ENCODE measurements at regions not wholly inside any gene's neighbourhood (a gene's known extent, or its start where the extent isn't known, plus 50 kb on each side); places are given as distances from the start of the nearest gene placed in this dataset.

- no peaks in the 10 kb centered on the region for H3K4me1 ChIP-seq (ENCODE audit: insufficient read depth)
- WGBS, 3 donors = 38 to 57% (median 54%) methylated on average over 9 of the region's 9 CpGs
- no peak for DNase-seq
- intact Hi-C loops (cut with DNase I) = no loop called here
- H3K36me3 ChIP-seq = no peaks in the 10 kb centered on the region
- H3K27ac ChIP-seq = no peak overlapping the region
- no peaks in the 10 kb centered on the region for H3K27me3 ChIP-seq
- H3K4me3 ChIP-seq = no peak overlapping the region
- TF ChIP-seq POLR2A (IDR thresholded peaks at IDR 0.05) = no peak
- TF ChIP-seq CTCF (IDR thresholded peaks at IDR 0.05) = no peak
- no peak for TF ChIP-seq EP300 (IDR thresholded peaks at IDR 0.05)
- no peaks in the 10 kb centered on the region for H3K9me3 ChIP-seq
Measured at GRCh38 chr14:76575108-76575507, 186.2 kb upstream of the VASH1 start.

GRCh38 chr14:76576047-76576741, 185.1 kb upstream of the VASH1 start:
- H3K9me3 ChIP-seq = no peaks in the 10 kb centered on the region
- TF ChIP-seq CTCF (IDR thresholded peaks at IDR 0.05) = no peak
- no peak overlapping the region for H3K4me3 ChIP-seq
- intact Hi-C loops (cut with DNase I) = no loop called here
- 39 to 49% (median 41%) methylated on average over 8 of the region's 8 CpGs for WGBS, 3 donors
- H3K36me3 ChIP-seq = no peaks in the 10 kb centered on the region
- no peaks in the 10 kb centered on the region for H3K27me3 ChIP-seq
- DNase-seq = no peak
- H3K4me1 ChIP-seq (ENCODE audit: insufficient read depth) = no peaks in the 10 kb centered on the region
- no peak overlapping the region for H3K27ac ChIP-seq

- DNase-seq = no peak
- TF ChIP-seq EP300 (IDR thresholded peaks at IDR 0.05) (no peak), CTCF (IDR thresholded peaks at IDR 0.05) (no peak), POLR2A (IDR thresholded peaks at IDR 0.05) (no peak)
- Histone ChIP-seq H3K4me3 (no peak overlapping the region), H3K9me3 (no peaks in the 10 kb centered on the region), H3K36me3 (no peaks in the 10 kb centered on the region), H3K27ac (no peak overlapping the region), H3K27me3 (no peaks in the 10 kb centered on the region), H3K4me1 (ENCODE audit: insufficient read depth) (no peaks in the 10 kb centered on the region)
- WGBS, 3 donors = 89 to 98% (median 94%) methylated on average over 2 of the region's 2 CpGs
- intact Hi-C loops (cut with DNase I) = no loop called here
Measured at GRCh38 chr14:76577090-76577489, 184.2 kb upstream of the VASH1 start.

- intact Hi-C loops (cut with DNase I) = no loop called here
- 87 to 93% (median 93%) methylated on average over 3 of the region's 3 CpGs for WGBS, 3 donors
Measured at GRCh38 chr14:76577837-76578236, 183.4 kb upstream of the VASH1 start.

More at GRCh38 chr14:76577837-76578236, 183.4 kb upstream of the VASH1 start:
- Histone ChIP-seq H3K27ac (no peak overlapping the region), H3K4me3 (no peak overlapping the region), H3K9me3 (no peaks in the 10 kb centered on the region), H3K27me3 (no peaks in the 10 kb centered on the region), H3K36me3 (no peaks in the 10 kb centered on the region), H3K4me1 (ENCODE audit: insufficient read depth) (no peaks in the 10 kb centered on the region)
- TF ChIP-seq CTCF (IDR thresholded peaks at IDR 0.05) (no peak), POLR2A (IDR thresholded peaks at IDR 0.05) (no peak)
- DNase-seq = no peak

Measured in ovary (tissue), 7 donors.